Activated CD4-positive, alpha-beta T cell treated with anti-CD3 and anti-CD28 coated beads, Interleukin-2, amount 50 U/mL, for 16 hours (primary cell): ENCODE measurements at regions not wholly inside any gene's neighbourhood (a gene's known extent, or its start where the extent isn't known, plus 50 kb on each side); places are given as distances from the start of the nearest gene placed in this dataset.

ENCODE experiments used
- DNase-seq: peaks from one replicate; pipeline ENCODE4 v3.0.0-alpha.2; 2020

DNA sequence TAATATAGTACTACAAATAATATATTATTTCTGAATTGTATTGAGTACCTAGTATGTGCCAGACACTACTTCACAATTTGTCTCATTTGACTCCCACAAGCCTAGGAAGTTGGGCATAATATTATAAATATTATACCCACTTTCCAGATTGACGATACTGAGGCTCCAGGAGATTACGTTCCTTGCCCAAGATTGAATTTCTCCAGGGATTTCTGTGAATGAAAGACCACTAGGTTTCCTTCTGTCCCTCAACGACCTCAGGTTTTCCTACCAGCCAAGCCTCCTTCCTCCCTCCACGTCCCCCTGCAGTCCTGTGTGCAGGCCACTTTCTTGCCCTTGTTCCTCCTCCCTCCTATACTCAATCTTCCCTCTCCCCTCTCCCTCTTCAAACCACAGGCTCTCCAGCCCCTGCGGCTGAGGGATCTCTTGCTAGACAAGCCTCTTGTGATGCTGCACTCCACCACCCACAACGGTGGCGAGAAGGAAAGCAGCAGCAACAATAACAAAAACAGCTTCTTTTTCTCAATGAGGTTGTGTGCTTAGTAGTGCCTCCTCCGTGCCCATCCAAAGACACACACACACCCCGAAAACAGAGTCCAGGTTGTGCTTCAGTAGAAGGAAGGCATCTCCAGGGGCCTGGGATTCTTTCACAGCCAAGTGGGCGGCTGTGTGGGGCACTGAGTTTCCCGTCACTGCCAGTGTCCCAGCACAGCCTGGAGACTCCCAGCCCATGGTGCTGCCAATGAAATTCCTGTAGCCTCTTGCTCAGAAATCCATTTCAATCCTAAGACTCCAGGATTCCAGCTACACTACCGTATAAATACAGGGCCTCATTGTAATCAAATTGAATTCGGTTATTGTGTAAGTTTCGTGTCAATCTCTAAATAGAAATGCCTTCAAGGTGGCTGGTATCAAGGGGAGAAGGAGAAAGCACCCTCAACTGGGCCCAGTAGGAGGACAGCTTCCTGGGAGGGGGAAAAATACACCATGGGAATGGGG lies 94.4 kb downstream of the NCR2 start:
- DNase-seq: no peak

GRCh38 chr6:41430875-41431274 lies 95.5 kb downstream of the NCR2 start:
- no peak for DNase-seq

DNA sequence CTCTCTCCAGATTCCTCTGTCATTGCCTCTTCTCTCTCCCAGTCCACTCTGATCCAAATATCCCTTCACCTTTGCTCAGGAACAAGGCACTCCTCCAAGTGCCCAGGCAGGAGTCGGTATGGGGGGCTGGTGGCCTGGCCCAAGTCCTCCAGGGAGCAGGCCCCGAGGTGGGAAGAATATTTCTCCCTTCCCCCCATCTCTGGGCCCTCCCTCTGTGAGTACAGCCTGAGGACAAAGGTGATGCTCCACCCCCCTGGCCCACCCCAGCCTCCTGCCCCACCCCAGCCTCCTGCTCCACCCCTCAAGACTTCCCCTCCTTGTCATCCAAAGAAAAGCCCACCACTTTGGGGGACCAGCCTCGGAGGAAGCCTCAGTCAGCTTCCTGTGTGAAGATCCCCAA lies 96.9 kb downstream of the NCR2 start:
- DNase-seq: no peak

GRCh38 chr6:41434803-41435481 lies 99.5 kb downstream of the NCR2 start:
- no peak for DNase-seq

GRCh38 chr6:41437604-41438003 lies 102.2 kb downstream of the NCR2 start:
- DNase-seq: no peak

DNA sequence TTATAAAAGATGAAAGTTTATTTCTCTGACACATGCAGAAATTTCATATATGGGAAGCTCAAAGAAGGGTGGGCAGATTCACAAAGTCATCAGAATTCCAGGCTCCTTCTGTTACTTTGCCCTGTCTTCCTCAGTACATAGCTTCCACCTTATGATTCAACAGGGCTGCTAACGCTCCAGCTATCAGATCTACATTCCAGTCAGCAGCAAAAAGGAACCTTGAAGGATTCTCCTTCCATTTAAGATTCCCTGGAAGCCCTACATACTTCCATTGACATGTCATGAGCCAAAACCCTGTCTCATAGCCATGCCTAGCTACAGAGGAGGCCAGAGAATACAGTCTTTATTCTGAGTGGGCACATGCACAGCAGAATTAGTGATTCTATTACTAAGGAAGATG lies 103.3 kb downstream of the NCR2 start:
- no peak for DNase-seq

DNA sequence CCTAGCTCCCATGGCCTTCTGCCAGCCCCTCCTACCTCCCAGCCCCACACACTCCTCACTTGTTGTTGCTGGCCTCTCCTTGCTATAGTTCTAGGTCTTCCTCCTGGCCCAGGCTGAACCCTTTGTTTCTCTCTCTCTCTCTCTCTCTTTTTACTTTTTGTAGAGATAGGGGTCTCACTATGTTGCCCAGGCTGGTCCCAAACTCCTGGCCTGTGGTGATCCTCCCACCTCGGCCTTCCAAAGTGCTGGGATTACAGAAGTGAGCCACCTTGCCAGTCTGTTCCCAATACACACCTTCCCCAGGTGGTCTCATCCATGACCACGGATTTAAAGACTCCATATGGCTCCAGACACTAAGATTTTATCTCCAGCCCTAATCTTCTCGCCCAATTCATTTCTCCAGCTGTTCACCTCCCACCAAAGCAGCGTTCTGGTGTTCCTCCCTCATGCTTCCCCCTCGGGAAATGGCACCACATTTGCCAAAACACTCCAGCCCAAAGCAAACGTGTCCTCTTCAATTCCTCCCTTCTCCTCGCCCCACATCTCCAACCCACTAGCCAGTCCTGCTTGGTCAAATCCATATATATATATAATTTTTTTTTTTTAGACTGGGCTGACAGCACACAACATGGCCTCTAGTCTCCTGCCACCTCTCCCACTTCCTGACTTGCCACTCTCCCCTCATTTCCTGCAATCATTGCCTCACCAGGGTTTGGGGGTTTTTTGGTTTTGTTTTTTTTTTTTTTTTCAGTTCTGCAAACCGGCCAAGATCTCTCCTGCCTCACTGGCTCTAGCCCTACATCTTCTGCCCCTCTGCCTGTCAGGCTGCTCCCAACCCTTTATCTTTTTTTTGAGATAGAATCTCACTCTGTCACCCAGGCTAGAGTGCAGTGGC lies 104.4 kb downstream of the NCR2 start:
- peak; percentile 43 for DNase-seq

DNA sequence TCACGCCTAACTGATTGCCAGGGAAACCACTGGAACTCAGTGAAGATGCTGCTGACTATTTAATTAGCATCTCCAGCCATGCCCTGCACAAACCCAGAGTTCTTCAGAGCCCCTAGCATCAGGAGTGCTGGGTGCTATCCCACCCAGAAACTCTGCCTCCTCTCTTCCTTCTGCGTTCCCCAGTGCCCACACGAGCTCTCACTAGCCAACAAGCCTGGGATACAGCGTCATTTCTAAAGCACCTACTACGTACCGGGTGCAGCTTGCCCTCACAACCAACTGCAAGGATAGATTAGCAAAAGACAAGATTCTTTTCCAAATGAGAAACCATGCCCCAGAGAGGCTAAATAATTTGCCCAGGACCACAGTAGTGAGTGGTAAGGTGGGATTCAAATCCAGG lies 105.2 kb upstream of the FOXP4 start:
- no peak for DNase-seq

GRCh38 chr6:41441598-41442351 lies 104.4 kb upstream of the FOXP4 start:
- no peak for DNase-seq

- DNase-seq: no peak
Observed at GRCh38 chr6:41442352-41442672, 103.9 kb upstream of the FOXP4 start.

GRCh38 chr6:41442800-41443501 lies 103.2 kb upstream of the FOXP4 start:
- DNase-seq: no peak

DNA sequence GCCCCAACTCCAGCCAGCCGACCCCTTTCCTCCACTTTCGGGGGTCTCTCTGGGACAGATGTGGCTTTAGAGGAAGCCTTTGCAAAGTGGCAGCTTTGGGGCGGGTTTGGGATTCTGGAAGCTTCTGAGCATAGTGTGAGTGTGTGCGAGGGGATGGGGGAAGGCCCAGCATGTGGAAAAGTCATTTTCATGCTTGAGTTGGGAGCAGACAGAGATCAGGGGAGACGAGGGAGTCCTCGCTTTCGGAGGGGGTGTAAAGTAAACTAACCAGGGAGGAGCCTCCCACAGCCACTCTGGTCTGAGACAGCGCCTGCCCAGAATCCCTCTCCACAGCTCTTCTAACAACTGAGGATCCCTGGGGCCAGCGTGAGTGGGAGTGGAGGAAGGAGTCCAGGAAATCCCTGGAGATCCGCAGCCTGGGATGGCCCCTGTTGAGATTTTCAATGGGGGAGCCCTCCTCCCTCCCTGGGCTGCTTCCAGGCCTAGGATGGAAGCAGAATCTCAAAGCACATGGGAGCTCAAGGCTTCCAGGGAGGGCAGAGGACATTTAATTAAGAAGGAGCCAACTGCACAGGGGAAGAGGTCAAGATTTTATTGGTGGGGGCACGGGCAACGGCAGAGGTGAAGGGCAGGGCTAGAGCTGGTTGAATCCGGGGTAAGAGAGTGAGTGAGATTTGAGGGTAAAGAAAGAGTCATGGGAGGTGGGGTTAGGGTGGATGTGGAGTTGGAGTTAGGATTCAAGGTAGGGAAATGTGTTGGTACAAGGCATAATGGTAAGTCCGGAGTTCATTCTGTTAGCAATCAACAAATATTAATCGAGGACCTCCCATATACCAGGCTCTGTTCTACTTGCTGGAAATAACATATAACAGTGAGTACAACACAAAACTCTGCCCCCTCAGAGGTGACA lies 102.3 kb upstream of the FOXP4 start:
- DNase-seq: no peak

DNA sequence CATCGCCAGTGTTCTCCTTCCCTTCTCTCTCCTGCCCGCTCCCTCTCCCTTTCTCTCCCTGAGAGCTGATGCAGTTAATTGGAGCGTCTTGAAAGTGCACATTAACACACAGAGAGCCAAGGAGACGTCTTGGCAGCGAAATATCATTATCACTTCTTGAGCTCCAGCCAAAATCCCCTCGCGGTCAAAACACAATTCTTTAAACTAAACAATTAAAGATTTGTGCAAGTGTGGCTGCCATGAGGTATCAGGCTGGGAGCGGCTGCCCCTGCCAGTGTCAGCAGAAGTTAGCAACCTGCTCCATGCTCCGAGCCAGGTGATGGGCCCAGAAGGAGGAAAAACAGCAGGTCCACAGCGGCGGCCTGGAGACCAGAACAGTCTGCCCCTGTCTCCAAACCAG lies 100.9 kb upstream of the FOXP4 start:
- DNase-seq: no peak

GRCh38 chr6:41446132-41446531 lies 100.0 kb upstream of the FOXP4 start:
- no peak for DNase-seq

DNA sequence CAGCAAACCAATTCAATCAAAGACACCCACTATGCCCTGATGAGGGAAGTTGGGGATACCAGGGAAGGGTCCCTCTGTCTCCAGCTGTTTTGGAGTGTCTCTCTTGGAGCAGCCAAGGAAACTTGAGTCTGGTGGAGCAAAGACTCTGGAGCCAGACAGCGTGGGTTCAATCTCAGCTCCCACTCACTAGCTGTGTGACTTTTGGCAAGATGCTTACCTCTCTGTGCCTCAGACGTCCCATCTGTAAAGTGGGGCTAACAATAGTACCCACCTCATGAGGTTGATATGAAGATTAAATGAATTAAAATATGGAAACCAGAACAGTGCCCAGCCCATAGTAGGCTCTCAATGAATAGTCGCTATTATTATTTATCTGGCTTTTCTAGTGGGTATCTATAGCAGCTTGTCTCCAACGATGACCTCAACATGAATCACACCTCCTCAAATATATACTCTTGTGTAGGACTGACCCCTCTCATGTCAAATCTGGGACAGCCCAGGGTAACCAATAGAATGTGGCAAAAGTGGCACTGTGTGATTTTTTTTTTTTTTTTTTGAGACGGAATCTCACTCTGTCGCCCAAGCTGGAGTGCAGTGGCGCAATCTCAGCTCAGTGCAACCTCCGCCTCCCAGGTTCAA lies 99.2 kb upstream of the FOXP4 start:
- no peak for DNase-seq

DNA sequence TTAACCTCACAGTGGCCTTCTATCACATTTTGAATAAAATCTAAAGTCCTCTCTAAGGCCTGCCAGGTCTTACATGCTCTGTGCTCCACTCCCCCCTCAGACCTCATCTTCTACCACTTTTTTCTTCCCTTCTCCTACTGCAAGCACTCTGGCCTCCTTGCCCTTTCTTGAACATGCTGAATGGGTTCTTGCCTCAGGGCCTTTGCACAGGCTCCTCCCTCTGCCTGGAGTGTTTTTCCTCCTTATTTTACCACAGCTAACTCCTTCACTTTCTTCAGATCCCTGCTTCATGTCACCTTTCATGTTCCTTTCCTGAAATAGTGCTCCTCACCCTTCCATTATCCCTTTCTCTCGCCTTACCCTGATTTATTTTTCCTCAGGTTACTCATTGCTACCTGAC lies 97.9 kb upstream of the FOXP4 start:
- DNase-seq: no peak

DNA sequence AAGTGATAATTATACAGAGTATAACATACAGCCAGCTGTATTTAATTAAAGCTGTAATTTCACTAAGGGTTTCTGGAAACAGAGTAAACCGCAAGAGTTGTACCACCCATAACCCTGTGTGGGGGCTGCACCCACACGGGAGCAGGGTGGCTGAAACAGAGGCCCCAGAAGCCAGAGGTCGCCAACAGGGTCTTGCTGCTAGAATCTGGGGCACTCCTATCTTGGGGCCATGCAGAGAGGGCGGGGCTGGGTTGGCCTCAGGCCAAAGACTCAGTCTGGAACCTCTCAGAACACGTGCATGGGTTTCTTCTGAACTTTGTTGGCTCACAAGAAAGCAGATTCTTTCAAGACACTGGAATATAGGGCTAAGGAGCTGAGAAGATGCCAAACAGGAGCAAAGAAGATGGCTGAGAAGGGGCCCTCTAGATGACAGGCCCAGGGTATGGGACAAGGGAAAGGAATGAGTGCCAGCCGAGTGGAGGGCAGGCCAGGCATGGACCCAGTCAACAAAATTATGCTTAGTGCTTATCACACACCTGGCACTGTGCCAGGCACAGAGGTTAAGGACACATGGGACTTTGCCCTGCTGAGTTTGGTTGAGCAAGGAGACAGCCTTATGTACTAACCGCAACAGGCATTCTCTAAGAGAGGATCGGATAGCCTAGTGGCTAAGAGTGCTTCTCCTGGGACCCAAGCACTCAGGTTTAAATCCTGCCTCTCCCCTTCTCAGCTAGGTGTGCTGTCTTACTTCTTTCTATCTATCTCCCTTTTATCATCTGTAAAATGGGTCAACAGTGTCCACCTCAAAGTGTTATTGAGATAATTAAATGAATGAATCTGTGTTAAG lies 96.6 kb upstream of the FOXP4 start:
- no peak for DNase-seq

DNA sequence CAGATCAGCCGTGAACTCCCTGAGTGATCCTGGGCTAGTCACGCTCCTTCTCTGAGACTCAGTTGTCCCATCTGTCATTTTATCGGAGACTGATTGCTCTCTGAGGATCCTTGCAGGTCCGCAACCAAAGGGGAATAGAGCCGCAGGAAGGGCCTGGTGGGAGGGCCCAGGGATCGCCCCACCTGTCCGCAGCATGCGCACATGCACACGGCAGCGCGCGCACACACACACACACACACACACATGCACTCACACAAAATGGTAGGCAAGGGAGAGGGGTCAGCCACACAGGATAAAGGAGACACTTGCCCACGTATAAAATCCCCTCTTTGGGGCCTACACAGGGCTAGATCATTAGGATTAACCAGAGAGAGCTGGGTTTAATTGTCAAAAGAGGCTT lies 95.6 kb upstream of the FOXP4 start:
- DNase-seq: no peak

- no peak for DNase-seq
Observed at GRCh38 chr6:41451039-41451438, 95.1 kb upstream of the FOXP4 start.
